A549 (cell line): ENCODE measurements at regions not wholly inside any gene's neighbourhood (a gene's known extent, or its start where the extent isn't known, plus 50 kb on each side); places are given as distances from the start of the nearest gene placed in this dataset.

Experiments used
- ATAC-seq, 2 experiments: fragments of 200-7000 bp in 1 of 2; fragments of >200 bp in 1 of 2; cut with Nextera tagmentation in 1 of 2; cut with Tn5 transposase in 1 of 2; 3 replicates each; pipeline versions ENCODE4 v1.8.0 to v1.9.1; 2018 to 2020; ENCODE audit warnings: mild to moderate bottlenecking in 1 of 2, moderate library complexity in 1 of 2
- CTCF ChIA-PET: fragments of 300-600 bp; sonication (Branson Sonifier 250); formaldehyde crosslinking; extraction: SDS; loops from one replicate; lab custom pipeline; 2021; ENCODE audit warnings: antibody characterized with exemption, inconsistent platforms; lab: Yijun Ruan, JAX
- POLR2A ChIA-PET: fragments of 350-600 bp; formaldehyde crosslinking; extraction: SDS; loops from one replicate; lab custom pipeline; 2021; ENCODE audit warnings: antibody characterized with exemption, inconsistent platforms; lab: Yijun Ruan, JAX
- DNase-seq, 2 experiments: peaks; one replicate each; pipeline versions ENCODE4 v3.0.0 to v3.0.0-alpha.2; 2011 to 2016; ENCODE audit warnings: low read depth in 1 of 2, low spot score in 1 of 2
- FAIRE-seq: peaks from 2 replicates; lab custom pipeline; 2011; peaks lifted over from hg19 to GRCh38; lab: Jason Lieb, UNC
- H3K27ac ChIP-seq, 2 experiments: fragments of >200 bp; sonication (Bioruptor Twin); formaldehyde crosslinking; 3 replicates each; pipeline ENCODE4 v1.5.1; 2016 to 2017
- H3K4me1 ChIP-seq: fragments of >200 bp; sonication (Bioruptor Twin); formaldehyde crosslinking; 3 replicates; pipeline ENCODE4 v1.6.1; 2016
- H3K4me2 ChIP-seq: fragments of >200 bp; sonication (Bioruptor Twin); formaldehyde crosslinking; 3 replicates; pipeline ENCODE4 v1.6.1; 2016
- H3K4me3 ChIP-seq: fragments of >200 bp; sonication (Bioruptor Twin); formaldehyde crosslinking; 3 replicates; pipeline ENCODE4 v1.5.1; 2016
- H3K9me3 ChIP-seq: fragments of >200 bp; sonication (Bioruptor Twin); formaldehyde crosslinking; 3 replicates; pipeline ENCODE4 v1.6.1; 2016
- BCL3 ChIP-seq: fragments of >200 bp; sonication (Bioruptor Twin); formaldehyde crosslinking; IDR thresholded peaks from 3 replicates; pipeline ENCODE4 v1.6.1; 2016
- BHLHE40 ChIP-seq: IDR thresholded peaks from 2 replicates; pipeline ENCODE4 v1.6.1; 2012; ENCODE audit warnings: low read depth, low read length, inconsistent platforms
- CBX2 ChIP-seq: fragments of 200-600 bp; sonication (generic); IDR thresholded peaks from 2 replicates; pipeline ENCODE4 v1.6.1; 2016; ENCODE audit warnings: low read depth, mild to moderate bottlenecking, borderline replicate concordance
- CBX8 ChIP-seq: fragments of 200-600 bp; sonication (generic); IDR thresholded peaks from 2 replicates; pipeline ENCODE4 v1.6.1; 2016
- CEBPB ChIP-seq, 2 experiments: fragments of >200 bp in 1 of 2; sonication (Bioruptor Twin) in 1 of 2; formaldehyde crosslinking in 1 of 2; IDR thresholded peaks; 2 replicates each; pipeline ENCODE4 v1.6.1; 2012 to 2016
- CHD2 ChIP-seq: fragments of 150-350 bp; IDR thresholded peaks from 2 replicates; pipeline ENCODE4 v1.6.1; 2014; ENCODE audit warnings: low read length; ENCODE audit not compliant: partially characterized antibody
- CHD4 ChIP-seq: fragments of 200-600 bp; sonication (generic); IDR thresholded peaks from 2 replicates; pipeline ENCODE4 v1.6.1; 2016; ENCODE audit warnings: antibody characterized with exemption, mild to moderate bottlenecking, borderline replicate concordance
- EHF ChIP-seq: fragments of 250-450 bp; sonication (Bioruptor Pico); IDR thresholded peaks from 2 replicates; pipeline ENCODE4 v1.5.0; 2020; ENCODE audit warnings: mild to moderate bottlenecking
- EHMT2 ChIP-seq: fragments of 200-600 bp; sonication (generic); IDR thresholded peaks from 2 replicates; pipeline ENCODE4 v1.6.1; 2016; ENCODE audit warnings: antibody characterized with exemption, low read depth, mild to moderate bottlenecking, moderate library complexity
- GATA3 ChIP-seq: IDR thresholded peaks from 2 replicates; pipeline ENCODE4 v1.6.1; 2012; ENCODE audit warnings: borderline replicate concordance
- HOXA7 ChIP-seq: fragments of 250-450 bp; sonication (Bioruptor Pico); IDR thresholded peaks from 2 replicates; pipeline ENCODE4 v1.5.0; 2020; ENCODE audit warnings: mild to moderate bottlenecking, moderate library complexity
- HOXB13 ChIP-seq: fragments of 250-450 bp; sonication (Bioruptor Pico); IDR thresholded peaks from 2 replicates; pipeline ENCODE4 v1.5.0; 2020; ENCODE audit warnings: low read depth, mild to moderate bottlenecking, moderate library complexity
- JUN ChIP-seq, 2 experiments: fragments of >200 bp; sonication (Bioruptor Twin); formaldehyde crosslinking; IDR thresholded peaks; 2 replicates in 1 of 2; 3 replicates in 1 of 2; pipeline ENCODE4 v1.6.1; 2016 to 2017
- KDM5A ChIP-seq: fragments of 200-600 bp; sonication (generic); IDR thresholded peaks from 2 replicates; pipeline ENCODE4 v1.6.1; 2016; ENCODE audit warnings: antibody characterized with exemption, mild to moderate bottlenecking
- MYC ChIP-seq: IDR thresholded peaks from 2 replicates; pipeline ENCODE4 v1.6.1; 2012; ENCODE audit warnings: mild to moderate bottlenecking, inconsistent platforms, low read length, improper control_type of control experiment, borderline replicate concordance
- NFE2L2 ChIP-seq: fragments of 150-350 bp; conservative IDR thresholded peaks from 2 replicates; pipeline ENCODE4 v1.6.1; 2014; ENCODE audit warnings: low read length
- NPAS2 ChIP-seq: fragments of 250-450 bp; sonication (Bioruptor Pico); IDR thresholded peaks from 2 replicates; pipeline ENCODE4 v1.8.0; 2022; ENCODE audit warnings: mild to moderate bottlenecking, moderate library complexity, borderline replicate concordance
- PHF8 ChIP-seq: fragments of 200-600 bp; sonication (generic); IDR thresholded peaks from 2 replicates; pipeline ENCODE4 v1.6.1; 2016; ENCODE audit warnings: low read depth, mild to moderate bottlenecking, antibody characterized with exemption, moderate library complexity, borderline replicate concordance
- POLR2A ChIP-seq: IDR thresholded peaks from 2 replicates; pipeline ENCODE4 v1.6.1; 2012; ENCODE audit warnings: mild to moderate bottlenecking, low read length
- POLR2AphosphoS2 ChIP-seq: conservative IDR thresholded peaks from 2 replicates; pipeline ENCODE4 v1.6.1; 2012; ENCODE audit warnings: low read length, improper control_type of control experiment, inconsistent platforms
- RARB ChIP-seq: fragments of 250-450 bp; sonication (Bioruptor Pico); IDR thresholded peaks from 2 replicates; pipeline ENCODE4 v1.8.0; 2021; ENCODE audit warnings: mild to moderate bottlenecking, moderate library complexity
- RCOR1 ChIP-seq: fragments of 150-350 bp; IDR thresholded peaks from 2 replicates; pipeline ENCODE4 v1.6.1; 2014; ENCODE audit warnings: antibody characterized with exemption, low read length, low read depth
- RFX5 ChIP-seq: fragments of 450-650 bp; IDR thresholded peaks from 2 replicates; pipeline ENCODE4 v1.7.1; 2014; ENCODE audit warnings: antibody characterized with exemption, mild to moderate bottlenecking, moderate library complexity
- SMC3 ChIP-seq: fragments of >200 bp; sonication (Bioruptor Twin); formaldehyde crosslinking; IDR thresholded peaks from 3 replicates; pipeline ENCODE4 v1.6.1; 2018; ENCODE audit warnings: inconsistent platforms
- ZFP36 ChIP-seq: fragments of 450-650 bp; IDR thresholded peaks from 2 replicates; pipeline ENCODE4 v1.6.1; 2014; ENCODE audit warnings: borderline replicate concordance; ENCODE audit not compliant: partially characterized antibody
- ZSCAN20 ChIP-seq: fragments of 250-450 bp; sonication (Bioruptor Pico); IDR thresholded peaks from 2 replicates; pipeline ENCODE4 v1.8.0; 2022; ENCODE audit warnings: mild to moderate bottlenecking, moderate library complexity
- WGBS: methylation state at CpG from one replicate; pipeline ENCODE4 v1.1.6; 2017; ENCODE audit errors: missing lambda C conversion rate; 5-methylcytosine and 5-hydroxymethylcytosine counted together
- TF ChIP-seq, protein P1 (sequence below): fragments of >200 bp; sonication (Bioruptor Twin); formaldehyde crosslinking; IDR thresholded peaks from 3 replicates; pipeline ENCODE4 v1.5.1; 2016
- TF ChIP-seq, protein P2 (sequence below): fragments of 150-350 bp; IDR thresholded peaks from 2 replicates; pipeline ENCODE4 v1.6.1; 2014; ENCODE audit warnings: low read depth, mild to moderate bottlenecking, low read length
- TF ChIP-seq, protein P3 (sequence below): IDR thresholded peaks from 2 replicates; pipeline ENCODE4 v1.6.1; 2012

DNA sequence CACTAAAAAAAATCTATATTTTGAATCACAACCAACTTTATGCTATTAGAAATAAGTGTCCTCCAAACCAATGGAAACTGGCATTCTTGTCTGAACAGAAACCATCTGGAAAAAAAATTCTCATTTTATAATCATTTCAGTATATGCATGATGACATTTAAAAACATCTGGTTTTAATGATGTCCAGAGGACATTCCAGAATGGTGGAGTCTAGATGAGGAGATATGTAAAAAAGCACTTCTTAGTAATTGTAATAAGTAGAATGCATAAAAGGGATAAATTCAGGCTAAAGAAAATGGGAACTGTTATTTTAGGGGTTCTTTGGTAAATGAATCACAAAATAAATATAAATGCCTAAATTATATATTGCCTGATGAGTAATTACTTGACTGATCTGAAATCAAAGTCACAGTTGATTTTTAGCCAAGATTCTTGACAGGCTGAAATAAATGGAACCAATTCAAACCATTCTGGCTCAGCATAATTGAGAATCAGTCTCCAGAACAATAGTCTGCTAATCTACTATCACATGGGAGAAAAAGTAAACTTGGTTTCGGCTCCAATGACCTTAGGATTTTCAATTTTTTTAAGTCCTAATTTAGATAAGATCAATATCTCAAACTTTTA lies 636.6 kb downstream of the FAT4 start:
- WGBS: 57% methylated on average over 1 of the region's 1 CpG
- no peak overlapping the region for H3K4me2 ChIP-seq
- H3K4me1 ChIP-seq: no peaks in the 10 kb centered on the region
- CTCF ChIA-PET: no interaction called here
- no peak for DNase-seq
- FAIRE-seq: no peak
- H3K4me3 ChIP-seq: no peak overlapping the region
- no peak for TF ChIP-seq HOXB13 (CRISPR knock-in tag)
- TF ChIP-seq BHLHE40: no peak
- no peak for TF ChIP-seq BCL3
- no peak for TF ChIP-seq CHD4
- no peak for TF ChIP-seq GATA3
- no peak for TF ChIP-seq EHMT2
- TF ChIP-seq CBX2: no peak
- no peak for TF ChIP-seq NPAS2 (CRISPR knock-in tag)
- ATAC-seq: no peak
- H3K9me3 ChIP-seq: no peaks in the 10 kb centered on the region
- POLR2A ChIA-PET: no interaction called here
- no peak overlapping the region for H3K27ac ChIP-seq

- ATAC-seq: no peak
- no peaks in the 10 kb centered on the region for H3K4me1 ChIP-seq
- no peak overlapping the region for H3K27ac ChIP-seq
- DNase-seq: no peak
- no peak for FAIRE-seq
- ChIA-PET POLR2A (no interaction called here), CTCF (no interaction called here)
- TF ChIP-seq SMC3 (no peak), CEBPB (IDR thresholded peaks at IDR 0.05) (no peak), JUN (IDR thresholded peaks at IDR 0.05) (no peak), RARB (CRISPR knock-in tag) (no peak), RCOR1 (no peak), NFE2L2 (no peak), ZFP36 (no peak), HOXA7 (CRISPR knock-in tag) (no peak), BHLHE40 (no peak), KDM5A (no peak), HOXB13 (CRISPR knock-in tag) (no peak), MYC (no peak), CHD2 (no peak), ZSCAN20 (no peak), CBX2 (no peak)
- no peak overlapping the region for H3K4me3 ChIP-seq
- no peaks in the 10 kb centered on the region for H3K9me3 ChIP-seq
- no peak overlapping the region for H3K4me2 ChIP-seq
These were observed 637.9 kb downstream of the FAT4 start for GRCh38 chr4:125952631-125953030.

DNA sequence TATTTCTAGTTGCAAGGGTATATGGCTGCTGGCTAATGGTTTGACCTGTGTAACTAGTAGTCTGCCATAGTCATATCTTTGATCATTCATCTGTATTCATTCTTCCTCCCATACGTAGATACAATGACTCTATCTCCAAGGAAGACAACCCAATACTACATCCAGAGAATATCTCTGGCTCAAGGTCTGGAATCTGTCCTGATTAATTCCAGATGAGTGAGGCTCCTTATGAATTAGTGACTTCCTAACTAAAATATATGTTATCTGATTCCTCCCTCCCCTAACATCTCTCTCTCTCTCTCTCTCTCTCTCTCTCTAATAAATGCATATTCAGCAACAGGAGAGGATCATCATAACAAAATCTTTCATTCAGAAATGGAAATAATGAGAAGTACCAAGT lies 641.5 kb downstream of the FAT4 start:
- Histone ChIP-seq H3K27ac (no peak overlapping the region), H3K4me1 (no peaks in the 10 kb centered on the region), H3K9me3 (no peaks in the 10 kb centered on the region), H3K4me3 (no peak overlapping the region), H3K4me2 (no peak overlapping the region)
- ATAC-seq (no peak), DNase-seq (no peak), FAIRE-seq (no peak)
- POLR2A ChIA-PET: no interaction called here
- TF ChIP-seq NPAS2 (CRISPR knock-in tag) (no peak), POLR2AphosphoS2 (no peak), PHF8 (no peak), EHF (CRISPR knock-in tag) (no peak), CBX8 (no peak), NFE2L2 (no peak), GATA3 (no peak), RARB (CRISPR knock-in tag) (no peak), RFX5 (no peak), JUN (IDR thresholded peaks at IDR 0.05) (no peak), POLR2A (no peak), HOXA7 (CRISPR knock-in tag) (no peak)
- TF ChIP-seq, protein P1, sequence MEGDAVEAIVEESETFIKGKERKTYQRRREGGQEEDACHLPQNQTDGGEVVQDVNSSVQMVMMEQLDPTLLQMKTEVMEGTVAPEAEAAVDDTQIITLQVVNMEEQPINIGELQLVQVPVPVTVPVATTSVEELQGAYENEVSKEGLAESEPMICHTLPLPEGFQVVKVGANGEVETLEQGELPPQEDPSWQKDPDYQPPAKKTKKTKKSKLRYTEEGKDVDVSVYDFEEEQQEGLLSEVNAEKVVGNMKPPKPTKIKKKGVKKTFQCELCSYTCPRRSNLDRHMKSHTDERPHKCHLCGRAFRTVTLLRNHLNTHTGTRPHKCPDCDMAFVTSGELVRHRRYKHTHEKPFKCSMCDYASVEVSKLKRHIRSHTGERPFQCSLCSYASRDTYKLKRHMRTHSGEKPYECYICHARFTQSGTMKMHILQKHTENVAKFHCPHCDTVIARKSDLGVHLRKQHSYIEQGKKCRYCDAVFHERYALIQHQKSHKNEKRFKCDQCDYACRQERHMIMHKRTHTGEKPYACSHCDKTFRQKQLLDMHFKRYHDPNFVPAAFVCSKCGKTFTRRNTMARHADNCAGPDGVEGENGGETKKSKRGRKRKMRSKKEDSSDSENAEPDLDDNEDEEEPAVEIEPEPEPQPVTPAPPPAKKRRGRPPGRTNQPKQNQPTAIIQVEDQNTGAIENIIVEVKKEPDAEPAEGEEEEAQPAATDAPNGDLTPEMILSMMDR: no peak
- TF ChIP-seq, protein P2, sequence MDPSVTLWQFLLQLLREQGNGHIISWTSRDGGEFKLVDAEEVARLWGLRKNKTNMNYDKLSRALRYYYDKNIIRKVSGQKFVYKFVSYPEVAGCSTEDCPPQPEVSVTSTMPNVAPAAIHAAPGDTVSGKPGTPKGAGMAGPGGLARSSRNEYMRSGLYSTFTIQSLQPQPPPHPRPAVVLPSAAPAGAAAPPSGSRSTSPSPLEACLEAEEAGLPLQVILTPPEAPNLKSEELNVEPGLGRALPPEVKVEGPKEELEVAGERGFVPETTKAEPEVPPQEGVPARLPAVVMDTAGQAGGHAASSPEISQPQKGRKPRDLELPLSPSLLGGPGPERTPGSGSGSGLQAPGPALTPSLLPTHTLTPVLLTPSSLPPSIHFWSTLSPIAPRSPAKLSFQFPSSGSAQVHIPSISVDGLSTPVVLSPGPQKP: no peak
- TF ChIP-seq, protein P3, sequence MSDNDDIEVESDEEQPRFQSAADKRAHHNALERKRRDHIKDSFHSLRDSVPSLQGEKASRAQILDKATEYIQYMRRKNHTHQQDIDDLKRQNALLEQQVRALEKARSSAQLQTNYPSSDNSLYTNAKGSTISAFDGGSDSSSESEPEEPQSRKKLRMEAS: no peak
- 57% methylated on average over 1 of the region's 1 CpG for WGBS
- CTCF ChIA-PET: no interaction called here
